ENCODE measurements at regions not wholly inside any gene's neighbourhood (a gene's known extent, or its start where the extent isn't known, plus 50 kb on each side); places are given as distances from the start of the nearest gene placed in this dataset.

DNA sequence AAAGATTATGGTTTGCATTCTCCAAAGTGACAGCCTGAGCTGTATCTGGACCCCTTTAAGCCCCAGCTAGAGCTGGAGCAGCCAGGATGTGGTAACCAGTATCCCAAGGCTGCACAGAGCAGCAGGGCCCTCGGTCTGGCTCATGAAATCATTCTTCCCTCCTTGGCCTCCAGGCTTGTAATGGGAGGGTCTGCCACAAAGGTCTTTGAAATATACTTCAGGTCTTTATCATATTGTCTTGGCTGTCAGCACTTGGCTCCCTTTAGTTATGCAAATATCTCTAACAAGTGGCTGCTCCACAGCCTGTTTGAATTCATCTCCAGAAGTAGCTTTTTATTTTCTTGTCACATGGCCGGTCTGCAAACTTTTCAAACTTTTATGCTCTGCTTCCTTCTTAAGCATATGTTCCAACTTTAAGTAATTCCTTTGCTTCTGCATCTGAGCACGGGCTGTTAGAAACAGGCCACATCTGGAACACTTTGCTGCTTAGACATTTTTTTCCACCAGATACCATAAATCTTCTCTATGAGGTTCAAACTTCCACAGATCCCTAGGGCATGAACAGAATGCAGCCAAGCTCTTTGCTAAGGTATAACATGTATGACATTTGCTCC is 663.4 kb upstream of the MIS18BP1 start (continued):
- TF ChIP-seq, protein P1, sequence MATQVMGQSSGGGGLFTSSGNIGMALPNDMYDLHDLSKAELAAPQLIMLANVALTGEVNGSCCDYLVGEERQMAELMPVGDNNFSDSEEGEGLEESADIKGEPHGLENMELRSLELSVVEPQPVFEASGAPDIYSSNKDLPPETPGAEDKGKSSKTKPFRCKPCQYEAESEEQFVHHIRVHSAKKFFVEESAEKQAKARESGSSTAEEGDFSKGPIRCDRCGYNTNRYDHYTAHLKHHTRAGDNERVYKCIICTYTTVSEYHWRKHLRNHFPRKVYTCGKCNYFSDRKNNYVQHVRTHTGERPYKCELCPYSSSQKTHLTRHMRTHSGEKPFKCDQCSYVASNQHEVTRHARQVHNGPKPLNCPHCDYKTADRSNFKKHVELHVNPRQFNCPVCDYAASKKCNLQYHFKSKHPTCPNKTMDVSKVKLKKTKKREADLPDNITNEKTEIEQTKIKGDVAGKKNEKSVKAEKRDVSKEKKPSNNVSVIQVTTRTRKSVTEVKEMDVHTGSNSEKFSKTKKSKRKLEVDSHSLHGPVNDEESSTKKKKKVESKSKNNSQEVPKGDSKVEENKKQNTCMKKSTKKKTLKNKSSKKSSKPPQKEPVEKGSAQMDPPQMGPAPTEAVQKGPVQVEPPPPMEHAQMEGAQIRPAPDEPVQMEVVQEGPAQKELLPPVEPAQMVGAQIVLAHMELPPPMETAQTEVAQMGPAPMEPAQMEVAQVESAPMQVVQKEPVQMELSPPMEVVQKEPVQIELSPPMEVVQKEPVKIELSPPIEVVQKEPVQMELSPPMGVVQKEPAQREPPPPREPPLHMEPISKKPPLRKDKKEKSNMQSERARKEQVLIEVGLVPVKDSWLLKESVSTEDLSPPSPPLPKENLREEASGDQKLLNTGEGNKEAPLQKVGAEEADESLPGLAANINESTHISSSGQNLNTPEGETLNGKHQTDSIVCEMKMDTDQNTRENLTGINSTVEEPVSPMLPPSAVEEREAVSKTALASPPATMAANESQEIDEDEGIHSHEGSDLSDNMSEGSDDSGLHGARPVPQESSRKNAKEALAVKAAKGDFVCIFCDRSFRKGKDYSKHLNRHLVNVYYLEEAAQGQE (IDR thresholded peaks at IDR 0.05; ENCODE audit: low read depth) = no peak
- no peak for TF ChIP-seq EZH2 (IDR thresholded peaks at IDR 0.05)
- no peak for TF ChIP-seq YY1 (IDR thresholded peaks at IDR 0.05; ENCODE audit: extremely low read depth, insufficient replicate concordance, low read depth, low read length)
- TF ChIP-seq TCF7L2 (IDR thresholded peaks at IDR 0.05; ENCODE audit: borderline replicate concordance, extremely low read depth, insufficient read depth, insufficient read length) = no peak
- no peak for TF ChIP-seq EGR1 (IDR thresholded peaks at IDR 0.05; ENCODE audit: low read depth)
- no peak for TF ChIP-seq SP1 (IDR thresholded peaks at IDR 0.05; ENCODE audit: low read depth)

DNA sequence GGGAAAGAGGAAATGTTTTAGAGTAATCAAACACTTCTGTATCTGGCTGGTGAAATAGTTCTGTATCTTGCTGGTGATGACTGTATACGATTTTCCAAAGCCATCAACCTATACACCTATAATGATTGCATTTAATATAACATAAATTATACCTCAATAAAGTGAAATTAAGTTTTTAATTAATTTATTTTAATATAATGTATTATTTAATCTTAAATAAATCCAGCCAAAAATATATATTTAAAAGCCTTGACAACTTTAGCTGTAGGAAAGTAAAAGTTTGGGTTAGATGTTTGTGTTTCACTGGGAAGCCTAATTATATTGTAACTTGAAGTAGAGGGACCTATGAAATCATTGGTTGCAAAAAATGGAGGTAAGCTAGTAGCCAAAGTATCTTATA is 654.8 kb upstream of the MIS18BP1 start:
- no peak for ATAC-seq
- no peak overlapping the region for H2AFZ ChIP-seq (ENCODE audit: low read depth, low read length, poor library complexity, severe bottlenecking)
- H3K9me2 ChIP-seq (ENCODE audit: insufficient read depth) = no peaks in the 10 kb centered on the region
- POLR2A ChIA-PET = no interaction called here
- CTCF ChIA-PET = no interaction called here
- H3K4me2 ChIP-seq (ENCODE audit: low read length) = no peak overlapping the region
- no peaks in the 10 kb centered on the region; a peak in 1 of 4 replicates for H3K9me3 ChIP-seq (ENCODE audit: control insufficient read depth in 1 of 2, insufficient read depth in 1 of 2, low read depth in 1 of 2, low read length in 2 of 2)
- no peak for DNase-seq (ENCODE audit: low read depth, low spot score)
- H3K4me1 ChIP-seq (ENCODE audit: control insufficient read depth in 1 of 2, insufficient read depth in 2 of 2, low read length in 2 of 2) = no peaks in the 10 kb centered on the region
- H3K9ac ChIP-seq (ENCODE audit: low read length) = no peak overlapping the region
- H3K4me3 ChIP-seq (replicated peaks in 1 of 2; ENCODE audit: low read depth in 1 of 2, low read length in 2 of 2) = no peak overlapping the region
- no peaks in the 10 kb centered on the region for H3K36me3 ChIP-seq (ENCODE audit: control insufficient read depth in 1 of 2, insufficient read depth in 2 of 2, low read length in 2 of 2)
- BruUV-seq (replicated peaks) = no TSS peak
- H4K20me1 ChIP-seq (ENCODE audit: insufficient read depth) = no peaks in the 10 kb centered on the region
- RAD21 ChIA-PET (ENCODE audit: low non-redundant PET in 1 of 2, low total read pairs in 2 of 2, uncharacterized antibody in 2 of 2, unreplicated experiment in 2 of 2) = no interaction called here
- TF ChIP-seq CBX3 (IDR thresholded peaks at IDR 0.05; ENCODE audit: low read depth) (no peak), ELF1 (IDR thresholded peaks at IDR 0.05; ENCODE audit: borderline replicate concordance, low read depth) (no peak), EZH2phosphoT487 (IDR thresholded peaks at IDR 0.05; ENCODE audit: borderline replicate concordance) (no peak), RAD21 (IDR thresholded peaks at IDR 0.05; ENCODE audit: low read depth) (no peak), SP1 (IDR thresholded peaks at IDR 0.05; ENCODE audit: low read depth) (no peak), TCF7L2 (IDR thresholded peaks at IDR 0.05; ENCODE audit: borderline replicate concordance, extremely low read depth, insufficient read depth, insufficient read length) (no peak), ZFX (IDR thresholded peaks at IDR 0.05) (no peak), FOSL1 (IDR thresholded peaks at IDR 0.05; ENCODE audit: low read depth) (no peak), EGR1 (IDR thresholded peaks at IDR 0.05; ENCODE audit: low read depth) (no peak), EZH2 (IDR thresholded peaks at IDR 0.05) (no peak), POLR2AphosphoS5 (IDR thresholded peaks at IDR 0.05; ENCODE audit: low read depth, low read length) (no peak), POLR2A (IDR thresholded peaks at IDR 0.05; ENCODE audit: borderline replicate concordance, extremely low read depth, insufficient read depth, insufficient read length) (no peak), SIN3A (IDR thresholded peaks at IDR 0.05; ENCODE audit: low read depth) (no peak), ZNF274 (IDR thresholded peaks at IDR 0.05; ENCODE audit: low read depth, low read length) (no peak)
- intact Hi-C loops (cut with micrococcal nuclease) = no loop called here
- H3K27ac ChIP-seq (ENCODE audit: low read depth, low read length) = no peak overlapping the region
- no peaks in the 10 kb centered on the region for H3K27me3 ChIP-seq (ENCODE audit: insufficient read depth, low read length)
- H3K79me2 ChIP-seq (ENCODE audit: insufficient read depth, low read length) = no peaks in the 10 kb centered on the region
